Keratinocyte (primary cell): ENCODE measurements at regions not wholly inside any gene's neighbourhood (a gene's known extent, or its start where the extent isn't known, plus 50 kb on each side); places are given as distances from the start of the nearest gene placed in this dataset.

ENCODE experiments used
- DNase-seq: peaks from one replicate; pipeline ENCODE4 v3.0.0-alpha.2; 2011; ENCODE audit warnings: low read depth, missing footprints, low spot score
- FAIRE-seq: peaks from 2 replicates; lab custom pipeline; 2011; peaks lifted over from hg19 to GRCh38; lab: Jason Lieb, UNC
- H2AFZ ChIP-seq: 2 replicates; pipeline ENCODE4 v1.6.0; 2012; ENCODE audit warnings: low read length, control low read depth, inconsistent platforms; ENCODE audit not compliant: control insufficient read depth
- H3K27ac ChIP-seq: 2 replicates; pipeline ENCODE4 v1.5.1; 2011; ENCODE audit warnings: low read length; ENCODE audit not compliant: control insufficient read depth, insufficient read depth
- H3K27me3 ChIP-seq: 3 replicates; pipeline ENCODE4 v1.6.0; 2011; ENCODE audit warnings: low read length; ENCODE audit not compliant: control insufficient read depth, insufficient read depth; ENCODE audit errors: extremely low read depth
- H3K36me3 ChIP-seq, 2 experiments: 2 replicates in 1 of 2; 3 replicates in 1 of 2; pipeline ENCODE4 v1.5.1; 2011; ENCODE audit warnings: low read length in 2 of 2, mild to moderate bottlenecking in 1 of 2; ENCODE audit not compliant: control insufficient read depth in 2 of 2, insufficient read depth in 2 of 2; ENCODE audit errors: extremely low read depth in 1 of 2
- H3K4me1 ChIP-seq: 3 replicates; pipeline ENCODE4 v1.5.1; 2011; ENCODE audit warnings: low read length; ENCODE audit not compliant: control insufficient read depth, insufficient read depth; ENCODE audit errors: extremely low read depth
- H3K4me2 ChIP-seq: 3 replicates; pipeline ENCODE4 v1.6.0; 2011; ENCODE audit warnings: low read depth, low read length; ENCODE audit not compliant: control insufficient read depth, insufficient read depth; ENCODE audit errors: extremely low read depth
- H3K4me3 ChIP-seq, 3 experiments: fragments of 200-600 bp in 1 of 3; sonication (generic) in 1 of 3; 2 replicates in 2 of 3; 3 replicates in 1 of 3; pipeline ENCODE4 v1.5.1; 2011 to 2016; ENCODE audit warnings: low read length in 3 of 3, mild to moderate bottlenecking in 3 of 3, control low read depth in 2 of 3, inconsistent platforms in 1 of 3, low read depth in 1 of 3, mixed read lengths in 1 of 3, mixed run types in 1 of 3, moderate library complexity in 1 of 3; ENCODE audit not compliant: control insufficient read depth in 2 of 3, insufficient read depth in 2 of 3; ENCODE audit errors: extremely low read depth in 1 of 3
- H3K79me2 ChIP-seq: 2 replicates; pipeline ENCODE4 v1.6.0; 2012; ENCODE audit warnings: low read length; ENCODE audit not compliant: control insufficient read depth, insufficient read depth
- H3K9ac ChIP-seq: 3 replicates; pipeline ENCODE4 v1.6.0; 2011; ENCODE audit warnings: low read length; ENCODE audit not compliant: control insufficient read depth, insufficient read depth; ENCODE audit errors: extremely low read depth
- H3K9me1 ChIP-seq: 3 replicates; pipeline ENCODE4 v1.6.0; 2011; ENCODE audit warnings: low read length; ENCODE audit not compliant: control insufficient read depth, insufficient read depth; ENCODE audit errors: extremely low read depth
- H3K9me3 ChIP-seq: 2 replicates; pipeline ENCODE4 v1.5.1; 2012; ENCODE audit warnings: low read depth, low read length; ENCODE audit not compliant: control insufficient read depth
- H4K20me1 ChIP-seq: 3 replicates; pipeline ENCODE4 v1.6.0; 2011; ENCODE audit warnings: low read length; ENCODE audit not compliant: control insufficient read depth, insufficient read depth; ENCODE audit errors: extremely low read depth
- CTCF ChIP-seq, 3 experiments: IDR thresholded peaks in 1 of 3; conservative IDR thresholded peaks in 1 of 3; optimal IDR thresholded peaks in 1 of 3; 2 replicates in 2 of 3; 3 replicates in 1 of 3; pipeline versions ENCODE3 to v1.5.1; 2011; ENCODE audit warnings: low read length in 3 of 3, mild to moderate bottlenecking in 3 of 3, moderate library complexity in 2 of 3, control low read depth in 1 of 3, inconsistent platforms in 1 of 3; ENCODE audit not compliant: insufficient read depth in 2 of 3; ENCODE audit errors: extremely low read depth in 1 of 3
- EZH2 ChIP-seq: IDR thresholded peaks from one replicate; pipeline ENCODE4 v1.6.1; 2012; ENCODE audit warnings: inconsistent platforms, mild to moderate bottlenecking, low read length, moderate library complexity
- dilution Hi-C: fragments of 300-500 bp; cut with MboI; formaldehyde crosslinking; loops from one replicate; pipeline ENCODE4 v1.7.0; 2020; ENCODE audit warnings: low sequenced_read_pairs; ENCODE audit not compliant: extremely low pct_ligation_motif_present

DNA sequence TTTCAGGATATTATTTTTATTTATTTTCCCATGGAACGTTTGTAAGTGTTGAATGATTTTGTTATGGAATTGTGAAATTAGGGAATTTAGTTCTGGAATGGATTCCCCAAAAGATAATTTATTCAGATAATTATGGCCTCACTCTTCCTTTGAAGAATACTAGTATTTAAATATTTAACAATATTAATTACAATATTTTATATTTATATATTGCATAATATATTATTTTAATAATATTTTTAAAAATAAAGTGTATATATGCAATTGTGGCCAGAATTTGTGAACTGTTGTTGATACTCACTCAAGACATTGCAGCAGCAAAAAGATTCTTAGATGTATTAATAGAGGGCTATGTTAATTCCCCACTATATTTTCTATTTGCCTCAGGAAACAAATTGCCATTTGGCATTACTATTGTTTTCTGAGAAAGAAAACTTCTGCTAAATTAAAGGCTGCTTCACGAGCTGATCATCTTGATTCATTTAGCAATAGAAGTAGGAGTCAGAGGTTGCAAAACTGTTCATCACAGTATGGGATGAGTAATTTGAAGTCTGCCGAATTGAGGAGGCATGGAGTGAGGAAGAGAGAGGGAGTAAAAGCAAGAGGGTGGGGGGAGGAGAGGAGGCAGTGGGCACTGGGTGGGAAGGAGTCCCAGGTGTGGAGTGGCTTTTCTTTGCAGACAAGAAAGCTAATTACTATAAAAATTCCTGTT, 729.2 kb downstream of the DHX35 start:
- DNase-seq (no peak), FAIRE-seq (no peak)
- no peak for TF ChIP-seq CTCF (optimal IDR thresholded peaks at IDR 0.05 in 1 of 3, IDR thresholded peaks at IDR 0.05 in 1 of 3, conservative IDR thresholded peaks at IDR 0.05 in 1 of 3; ENCODE audit: extremely low read depth in 1 of 3, insufficient read depth in 2 of 3, low read length in 3 of 3)
- no peak for TF ChIP-seq EZH2
- Histone ChIP-seq H3K79me2 (no peaks in the 10 kb centered on the region), H3K9me3 (no peaks in the 10 kb centered on the region), H3K27ac (no peak overlapping the region), H3K36me3 (no peaks in the 10 kb centered on the region), H3K4me3 (no peak overlapping the region), H3K9me1 (no peaks in the 10 kb centered on the region), H4K20me1 (no peaks in the 10 kb centered on the region), H3K4me1 (no peaks in the 10 kb centered on the region), H3K9ac (no peak overlapping the region), H2AFZ (no peak overlapping the region), H3K27me3 (no peaks in the 10 kb centered on the region), H3K4me2 (no peak overlapping the region)
- dilution Hi-C loops: no loop called here

GRCh38 chr20:39676857-39677391, 714.8 kb downstream of the DHX35 start:
- no peak overlapping the region for H3K27ac ChIP-seq
- no peaks in the 10 kb centered on the region for H3K36me3 ChIP-seq
- no peaks in the 10 kb centered on the region for H3K9me3 ChIP-seq
- H3K4me1 ChIP-seq: no peaks in the 10 kb centered on the region
- no peak overlapping the region for H2AFZ ChIP-seq
- no peaks in the 10 kb centered on the region for H3K9me1 ChIP-seq
- TF ChIP-seq EZH2 (no peak), CTCF (optimal IDR thresholded peaks at IDR 0.05 in 1 of 3, IDR thresholded peaks at IDR 0.05 in 1 of 3, conservative IDR thresholded peaks at IDR 0.05 in 1 of 3; ENCODE audit: extremely low read depth in 1 of 3, insufficient read depth in 2 of 3, low read length in 3 of 3) (no peak)
- H3K4me2 ChIP-seq: no peak overlapping the region
- no peaks in the 10 kb centered on the region for H4K20me1 ChIP-seq
- no peaks in the 10 kb centered on the region for H3K27me3 ChIP-seq
- dilution Hi-C loops: no loop called here
- FAIRE-seq (peak; percentile 39), DNase-seq (no peak)
- H3K9ac ChIP-seq: no peak overlapping the region
- no peak overlapping the region for H3K4me3 ChIP-seq
- no peaks in the 10 kb centered on the region for H3K79me2 ChIP-seq
